Spleen (tissue), 7 donors: ENCODE measurements at regions not wholly inside any gene's neighbourhood (a gene's known extent, or its start where the extent isn't known, plus 50 kb on each side); places are given as distances from the start of the nearest gene placed in this dataset.

Experiments used
- CTCF ChIP-seq, 11 experiments: fragments of 200-600 bp in 7 of 11; fragments of 450-650 bp in 4 of 11; sonication (generic) in 4 of 11; IDR thresholded peaks in 8 of 11; conservative IDR thresholded peaks in 3 of 11; 1 replicate in 7 of 11; 2 replicates in 4 of 11; pipeline versions ENCODE4 v1.4.0 to v1.8.0; 2016 to 2021; ENCODE audit warnings: antibody characterized with exemption in 11 of 11, inconsistent platforms in 4 of 11, mild to moderate bottlenecking in 1 of 11
- POLR2A ChIP-seq, 3 donors: fragments of 450-650 bp; IDR thresholded peaks; one replicate each; pipeline ENCODE4 v1.5.1; 2017; ENCODE audit warnings: antibody characterized with exemption in 3 of 3, mild to moderate bottlenecking in 1 of 3
- donor health status: DM: no; HTN: no; CAD: no; lungs with moderate emphysema.
- donor health status: DM: no; HTN: no; CAD: no.
- donor health status: DM: no; HTN: no; CAD: no.

GRCh38 chr14:100644383-100644782, 57.2 kb upstream of the BEGAIN start:
- TF ChIP-seq CTCF (IDR thresholded peaks at IDR 0.05 in 8 of 11, conservative IDR thresholded peaks at IDR 0.05 in 3 of 11) (no peak), POLR2A (IDR thresholded peaks at IDR 0.05) (no peak)
